ENCODE measurements at regions not wholly inside any gene's neighbourhood (a gene's known extent, or its start where the extent isn't known, plus 50 kb on each side); places are given as distances from the start of the nearest gene placed in this dataset.

DNA sequence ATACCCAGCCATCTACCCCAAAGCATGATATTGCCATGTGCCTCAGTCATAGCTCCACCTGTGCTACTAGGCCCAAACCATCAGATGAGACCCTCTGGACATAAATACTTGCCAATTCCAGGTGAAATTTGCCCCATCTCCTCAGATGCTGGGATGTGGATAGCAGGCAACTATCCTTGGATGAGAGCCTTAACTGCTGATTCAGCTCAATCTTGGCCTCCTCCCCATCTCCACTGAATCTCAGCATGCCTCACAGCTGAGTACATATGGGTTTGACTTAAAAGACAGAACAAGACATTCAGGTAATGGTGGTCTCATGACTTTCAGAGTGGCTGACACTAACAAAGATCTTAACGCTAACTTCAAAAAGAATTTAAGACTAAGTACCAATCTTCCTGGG is 50.8 kb upstream of the KLHL13 start:
- no peak for DNase-seq (ENCODE audit: low read depth)

DNA sequence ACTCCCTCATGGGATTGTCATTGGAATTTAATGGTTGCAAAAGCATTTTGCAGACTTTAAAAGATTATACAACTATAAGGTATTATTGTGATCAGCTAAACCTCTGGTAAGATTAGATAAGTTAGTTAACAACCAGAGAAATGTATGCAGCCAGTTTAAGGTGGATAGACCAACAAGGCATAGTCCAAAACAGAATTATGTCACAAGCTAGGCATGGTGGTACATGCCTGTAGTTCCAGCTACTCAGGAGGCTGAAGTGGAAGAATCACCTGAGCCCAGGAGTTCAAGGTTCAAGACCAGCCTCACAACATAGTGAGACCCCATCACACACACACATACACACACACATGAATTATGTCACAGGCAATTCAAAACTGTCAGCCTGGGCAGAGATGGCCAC is 54.7 kb upstream of the KLHL13 start:
- DNase-seq (ENCODE audit: low read depth): no peak

DNA sequence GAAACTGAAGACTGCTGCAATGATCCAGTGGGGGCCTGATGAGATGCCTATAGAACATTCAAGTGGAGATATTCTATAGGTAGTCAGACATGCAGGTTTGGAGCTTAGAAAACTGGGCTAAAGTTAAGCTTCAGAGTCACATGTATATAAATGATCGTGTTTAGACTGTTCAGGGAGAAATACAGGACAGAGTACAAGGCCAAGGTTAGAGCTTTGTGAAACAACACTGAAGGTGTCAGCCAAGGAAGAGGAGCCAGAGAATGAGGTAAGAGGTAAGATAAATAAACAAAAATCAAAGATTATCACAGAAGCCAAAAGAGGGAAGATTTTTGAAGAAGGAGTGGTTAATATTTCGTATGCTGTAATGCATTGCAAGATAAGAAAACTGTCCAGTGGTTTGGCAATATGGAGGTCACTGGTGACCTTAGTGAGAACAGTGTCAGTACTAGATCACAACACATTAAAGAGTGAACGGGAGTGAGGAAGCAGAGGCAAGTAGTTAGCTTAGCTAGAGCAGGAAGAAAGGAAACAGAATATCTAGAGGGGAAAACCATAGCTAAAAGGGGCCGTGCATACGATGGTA is 58.0 kb upstream of the KLHL13 start:
- DNase-seq (ENCODE audit: low read depth): no peak

- no peak for DNase-seq (ENCODE audit: low read depth)
Measured at GRCh38 chrX:118177708-118178107, 61.1 kb upstream of the KLHL13 start.

DNA sequence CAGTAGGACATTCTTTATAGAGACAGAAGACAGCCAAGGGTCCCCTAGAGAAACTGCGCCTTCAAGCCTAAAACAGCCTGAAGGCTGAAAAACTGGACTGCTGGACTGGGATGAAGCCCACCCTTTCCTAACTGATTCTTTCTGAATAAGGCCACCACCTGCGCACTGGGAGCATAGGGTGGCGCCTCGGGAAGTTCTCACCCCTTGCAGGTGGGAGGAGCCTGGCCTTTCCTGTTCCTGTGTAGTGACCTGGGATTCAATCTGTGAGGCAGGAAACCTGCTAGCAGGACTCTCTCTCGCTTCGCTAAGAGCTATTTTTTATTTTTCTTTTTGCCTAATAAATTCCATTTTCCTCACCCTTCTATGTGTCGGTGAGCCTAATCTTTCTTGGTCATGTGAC is 61.8 kb upstream of the KLHL13 start:
- no peak for DNase-seq (ENCODE audit: low read depth)

DNA sequence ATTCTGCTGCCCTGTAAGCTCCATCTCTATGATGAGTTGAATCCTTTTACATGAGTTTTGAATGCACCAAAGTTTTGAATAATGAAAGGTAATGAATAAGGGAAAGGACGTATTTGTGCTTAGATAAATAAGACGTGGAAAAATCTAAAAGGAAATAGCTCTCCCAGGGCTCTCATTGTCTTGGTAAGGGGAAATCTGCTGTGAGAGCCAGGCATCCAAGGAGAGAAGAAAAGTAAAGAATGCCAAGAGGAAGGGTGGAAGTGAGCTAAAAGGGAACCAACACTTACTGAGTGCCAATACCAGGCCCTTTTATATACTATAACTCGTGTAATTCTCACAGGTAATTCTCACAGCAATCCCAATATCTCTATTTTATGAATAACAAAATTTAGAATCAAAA is 62.6 kb upstream of the KLHL13 start:
- DNase-seq (ENCODE audit: low read depth): no peak

DNA sequence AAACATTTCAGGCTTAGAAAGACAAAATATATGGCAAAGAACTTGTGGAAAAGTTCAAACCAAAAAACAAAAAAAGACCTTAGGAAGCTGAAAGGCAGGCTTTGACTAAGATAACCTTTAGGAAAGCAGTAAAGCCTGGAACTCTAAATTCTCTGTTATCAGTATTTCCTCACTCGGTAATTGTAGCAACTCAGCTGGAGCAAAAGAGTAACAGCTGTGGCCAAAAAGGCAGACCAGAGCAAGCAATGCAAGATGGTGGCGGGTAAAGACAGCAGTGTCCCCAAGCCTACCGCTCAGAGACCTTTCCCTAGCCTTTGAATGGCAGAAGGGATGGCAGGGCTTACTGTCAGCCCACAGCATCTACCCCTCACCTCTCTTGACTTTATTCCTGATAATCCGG is 63.1 kb upstream of the KLHL13 start:
- no peak for DNase-seq (ENCODE audit: low read depth)

- DNase-seq (ENCODE audit: low read depth): no peak
Measured at GRCh38 chrX:118181030-118181429, 64.4 kb upstream of the KLHL13 start.

- no peak for DNase-seq (ENCODE audit: low read depth)
Measured at GRCh38 chrX:118182025-118182424, 65.4 kb upstream of the KLHL13 start.

GRCh38 chrX:118182681-118183080 is 66.1 kb upstream of the KLHL13 start:
- no peak for DNase-seq (ENCODE audit: low read depth)

DNA sequence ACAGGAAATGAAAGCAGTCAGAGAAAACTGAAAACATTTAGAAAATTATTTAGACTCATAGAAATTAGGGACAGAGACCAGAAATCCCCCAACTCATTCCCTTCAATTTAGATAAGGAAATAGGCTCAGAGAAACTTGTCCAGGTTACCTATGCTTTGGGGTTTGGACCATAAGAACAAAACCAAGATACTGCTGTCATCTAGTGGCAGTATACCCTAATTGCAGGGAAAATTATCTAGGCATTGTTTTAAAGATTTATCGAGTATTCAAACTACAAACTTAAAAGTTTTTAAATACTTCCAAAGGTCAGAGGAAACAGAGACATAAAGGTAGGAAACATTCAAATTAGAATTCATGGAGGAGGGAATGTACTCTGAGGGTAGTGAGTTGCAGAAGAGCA is 67.0 kb upstream of the KLHL13 start:
- DNase-seq (ENCODE audit: low read depth): no peak

DNA sequence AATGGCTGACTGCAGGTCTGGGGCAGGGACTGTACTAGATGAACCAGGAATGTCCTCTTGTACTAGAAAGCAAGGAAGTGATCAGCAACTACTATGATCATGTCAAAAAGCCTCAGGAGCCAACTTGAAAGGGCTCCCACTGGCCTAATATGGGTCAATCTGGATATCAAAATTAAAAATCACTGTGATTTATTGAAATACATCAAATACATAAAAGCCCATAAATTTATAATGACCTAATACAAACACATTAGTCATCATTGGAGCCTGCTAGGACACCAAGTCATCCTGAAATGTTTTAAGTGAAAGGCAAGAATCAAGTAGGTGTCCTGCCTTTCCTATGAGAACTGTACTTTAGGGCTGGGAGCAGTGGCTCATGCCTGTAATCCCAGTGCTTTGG is 70.5 kb upstream of the KLHL13 start:
- DNase-seq (ENCODE audit: low read depth): no peak

DNA sequence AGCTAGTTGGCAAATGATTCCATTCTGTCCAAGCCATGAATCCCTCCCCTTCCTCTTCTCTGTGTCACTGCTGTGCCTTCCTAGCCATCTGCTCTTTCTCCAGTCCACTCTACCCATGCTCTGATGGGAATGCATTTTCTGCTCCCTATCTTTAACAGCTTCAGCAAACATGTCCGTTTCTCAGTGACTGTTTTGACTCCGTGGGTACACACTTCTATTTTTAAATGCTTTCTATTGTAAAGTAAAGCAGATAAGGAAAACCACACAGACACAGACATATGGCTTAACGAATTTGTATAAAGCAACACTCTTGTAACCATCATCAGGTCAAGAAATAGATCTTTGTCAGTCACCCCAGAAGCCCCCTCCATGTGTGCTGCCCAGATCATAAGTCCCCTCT is 72.4 kb upstream of the KLHL13 start:
- no peak for DNase-seq (ENCODE audit: low read depth)

DNA sequence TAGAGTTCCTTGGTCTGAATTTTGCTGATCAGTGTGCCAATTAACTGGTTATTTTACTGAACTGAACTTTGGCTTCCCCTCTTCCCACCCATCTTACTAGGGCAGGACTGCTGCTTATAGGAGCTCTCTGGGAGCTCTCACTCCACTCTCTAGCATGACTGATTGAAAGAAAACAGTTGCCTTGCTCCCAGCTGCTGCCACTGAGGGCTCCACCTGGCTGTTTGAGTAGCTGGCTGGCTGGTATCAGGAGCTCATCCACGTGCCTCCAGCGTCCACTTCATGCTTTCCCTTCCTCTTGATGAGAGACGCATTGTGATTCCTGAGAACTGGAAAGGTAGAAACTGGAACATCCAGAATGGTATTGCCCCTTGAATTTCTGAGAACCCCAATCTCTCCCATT is 73.0 kb upstream of the KLHL13 start:
- no peak for DNase-seq (ENCODE audit: low read depth)

DNA sequence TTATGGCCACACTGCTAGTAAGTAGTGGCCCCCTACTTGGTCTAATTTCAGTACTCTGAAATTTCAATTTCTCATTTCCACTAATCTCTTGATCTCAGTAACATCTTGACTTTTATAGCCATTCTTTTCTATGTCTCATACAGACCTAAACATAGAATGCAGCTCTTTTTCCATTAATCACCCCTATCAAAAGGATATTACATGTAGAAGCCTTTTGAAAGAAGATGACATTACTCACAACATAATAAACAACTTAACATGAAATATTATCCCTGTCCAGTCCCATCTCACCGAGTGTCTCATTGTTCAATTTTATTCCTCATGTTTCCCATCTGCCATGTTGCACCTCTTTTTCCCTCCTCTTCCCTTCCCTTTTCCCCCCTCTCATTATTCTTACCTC is 81.1 kb upstream of the KLHL13 start:
- DNase-seq (ENCODE audit: low read depth): no peak

GRCh38 chrX:118198577-118198976 is 82.0 kb upstream of the KLHL13 start:
- no peak for DNase-seq (ENCODE audit: low read depth)

- DNase-seq (ENCODE audit: low read depth): no peak
Measured at GRCh38 chrX:118199997-118200396, 83.4 kb upstream of the KLHL13 start.

GRCh38 chrX:118205421-118206395 is 89.1 kb upstream of the KLHL13 start:
- DNase-seq (ENCODE audit: low read depth): no peak

GRCh38 chrX:118207831-118208453 is 91.3 kb upstream of the KLHL13 start:
- DNase-seq (ENCODE audit: low read depth): no peak

DNA sequence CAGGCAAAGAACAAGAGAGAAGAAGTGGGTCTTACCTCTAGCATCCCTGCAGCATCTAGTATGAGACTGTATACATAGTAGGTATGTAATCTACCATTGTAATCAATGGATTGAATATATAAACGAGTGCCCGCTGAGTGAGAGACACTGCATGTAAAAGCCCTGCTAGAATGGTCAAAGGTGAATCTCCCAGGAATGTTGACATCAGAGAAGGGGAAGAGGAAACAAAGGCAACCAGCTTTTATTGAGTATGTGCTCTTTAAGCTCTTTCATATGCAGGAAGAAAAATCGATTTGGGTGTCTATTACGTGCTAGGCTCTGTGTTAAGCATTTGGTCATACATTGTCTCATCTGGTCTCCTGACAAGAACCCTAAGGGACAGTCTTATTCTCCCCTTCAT is 91.9 kb upstream of the KLHL13 start:
- DNase-seq (ENCODE audit: low read depth): no peak

GRCh38 chrX:118211891-118212816 is 95.5 kb upstream of the KLHL13 start:
- no peak for DNase-seq (ENCODE audit: low read depth)

GRCh38 chrX:118212817-118213183 is 96.2 kb upstream of the KLHL13 start:
- DNase-seq (ENCODE audit: low read depth): no peak
